Panc1 (cell line): ENCODE measurements at regions not wholly inside any gene's neighbourhood (a gene's known extent, or its start where the extent isn't known, plus 50 kb on each side); places are given as distances from the start of the nearest gene placed in this dataset.

Experiments used
- ATAC-seq: fragments of 200-7000 bp; cut with Tn5 transposase; 2 replicates; pipeline ENCODE4 v1.9.1; 2020; ENCODE audit warnings: mild to moderate bottlenecking, moderate library complexity
- BruUV-seq: library from RNA; stranded (reverse); fragments of 400-500 nt; replicated peaks from 2 replicates; lab custom pipeline; 2021; lab: Mats Ljungman, UMichigan
- CTCF ChIA-PET: fragments of 300-600 bp; sonication (Branson Sonifier 250); formaldehyde crosslinking; loops from one replicate; lab custom pipeline; 2022; ENCODE audit warnings: antibody characterized with exemption; lab: Charles Lee
- POLR2A ChIA-PET: fragments of 300-600 bp; sonication (Branson Sonifier 250); formaldehyde crosslinking; loops from one replicate; lab custom pipeline; 2022; ENCODE audit warnings: antibody characterized with exemption; lab: Charles Lee
- DNase-seq: peaks from one replicate; pipeline ENCODE4 v3.0.0-alpha.2; 2010; ENCODE audit warnings: low read depth, low spot score
- H3K27ac ChIP-seq: 2 replicates; pipeline ENCODE4 v1.5.1; 2011; ENCODE audit warnings: mild to moderate bottlenecking, low read length, inconsistent platforms
- H3K27me3 ChIP-seq: fragments of 200-500 bp; sonication (Bioruptor generic); 2 replicates; pipeline ENCODE4 v1.6.0; 2014; ENCODE audit warnings: low read length, inconsistent platforms; ENCODE audit not compliant: control insufficient read depth, insufficient read depth
- H3K36me3 ChIP-seq: fragments of 200-500 bp; sonication (Bioruptor generic); 2 replicates; pipeline ENCODE4 v1.5.1; 2014; ENCODE audit warnings: inconsistent platforms, mild to moderate bottlenecking, low read length, moderate library complexity; ENCODE audit not compliant: control insufficient read depth, insufficient read depth
- H3K4me1 ChIP-seq: 2 replicates; pipeline ENCODE4 v1.5.1; 2011; ENCODE audit warnings: inconsistent platforms, mild to moderate bottlenecking, low read length, moderate library complexity; ENCODE audit not compliant: control insufficient read depth, insufficient read depth
- H3K4me3 ChIP-seq, 2 experiments: 2 replicates each; pipeline ENCODE4 v1.5.1; 2011 to 2012; ENCODE audit warnings: low read depth in 2 of 2, low read length in 2 of 2, mild to moderate bottlenecking in 2 of 2, inconsistent platforms in 1 of 2, moderate library complexity in 1 of 2
- H3K9me3 ChIP-seq: fragments of 200-500 bp; sonication (Bioruptor generic); 2 replicates; pipeline ENCODE4 v1.5.1; 2014; ENCODE audit warnings: low read depth, mild to moderate bottlenecking, inconsistent platforms, low read length, moderate library complexity; ENCODE audit not compliant: control insufficient read depth, insufficient read depth
- POLR2AphosphoS5 ChIP-seq: IDR thresholded peaks from 2 replicates; pipeline ENCODE4 v1.6.1; 2012; ENCODE audit warnings: mild to moderate bottlenecking, low read depth, low read length, moderate library complexity
- SIN3A ChIP-seq: IDR thresholded peaks from 2 replicates; pipeline ENCODE4 v1.6.1; 2012; ENCODE audit warnings: low read depth, mild to moderate bottlenecking, low read length, moderate library complexity, borderline replicate concordance; ENCODE audit not compliant: insufficient read depth
- TCF7L2 ChIP-seq: IDR thresholded peaks from 2 replicates; pipeline ENCODE4 v1.6.1; 2011; ENCODE audit warnings: mild to moderate bottlenecking, low read depth, low read length, inconsistent platforms
- in situ Hi-C: cut with HindIII; loops from 2 replicates; pipeline ENCODE4 v1.10.0; 2016; ENCODE audit warnings: low sequenced_read_pairs, low pct_unique_long_range_greater_than_20kb
- intact Hi-C: fragments of 100-400 bp; cut with micrococcal nuclease; formaldehyde crosslinking; loops from one replicate; pipeline ENCODE4 v1.10.0; 2022; ENCODE audit not compliant: unreplicated experiment
- TF ChIP-seq, protein P1 (sequence below), 2 experiments: IDR thresholded peaks; 2 replicates each; pipeline ENCODE4 v1.6.1; 2011 to 2012; ENCODE audit warnings: low read depth in 2 of 2, control low read depth in 1 of 2, low read length in 1 of 2, mild to moderate bottlenecking in 1 of 2, moderate library complexity in 1 of 2; ENCODE audit not compliant: insufficient read depth in 1 of 2
- TF ChIP-seq, protein P2 (sequence below): fragments of 450-650 bp; IDR thresholded peaks from 2 replicates; pipeline ENCODE4 v1.5.1; 2017; ENCODE audit warnings: mild to moderate bottlenecking

DNA sequence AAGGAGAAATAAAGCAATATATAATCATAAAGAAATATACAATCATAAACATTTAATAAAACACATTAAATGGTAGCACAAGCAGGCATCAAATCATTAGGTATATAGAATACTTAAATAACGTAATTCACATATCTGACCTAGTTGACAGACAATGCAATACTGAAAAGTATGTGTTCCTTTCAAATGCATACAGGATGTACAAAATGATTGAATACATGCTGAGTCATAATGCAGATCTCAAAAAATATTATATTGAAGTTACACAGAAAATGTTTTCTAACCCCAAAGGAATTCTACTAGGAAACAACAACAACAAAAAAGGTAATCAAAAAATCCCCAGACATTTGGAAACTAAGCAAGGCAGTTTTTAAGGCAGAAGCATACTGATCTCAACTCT lies 1072.0 kb upstream of the INTU start:
- DNase-seq (no peak), ATAC-seq (no peak)
- H3K27me3 ChIP-seq: no peaks in the 10 kb centered on the region
- intact Hi-C loops (no loop called here), in situ Hi-C loops (no loop called here)
- CTCF ChIA-PET: no interaction called here
- H3K36me3 ChIP-seq: no peaks in the 10 kb centered on the region
- no peak overlapping the region for H3K27ac ChIP-seq
- TF ChIP-seq SIN3A (no peak), TCF7L2 (no peak), POLR2AphosphoS5 (no peak)
- TF ChIP-seq, protein P1, sequence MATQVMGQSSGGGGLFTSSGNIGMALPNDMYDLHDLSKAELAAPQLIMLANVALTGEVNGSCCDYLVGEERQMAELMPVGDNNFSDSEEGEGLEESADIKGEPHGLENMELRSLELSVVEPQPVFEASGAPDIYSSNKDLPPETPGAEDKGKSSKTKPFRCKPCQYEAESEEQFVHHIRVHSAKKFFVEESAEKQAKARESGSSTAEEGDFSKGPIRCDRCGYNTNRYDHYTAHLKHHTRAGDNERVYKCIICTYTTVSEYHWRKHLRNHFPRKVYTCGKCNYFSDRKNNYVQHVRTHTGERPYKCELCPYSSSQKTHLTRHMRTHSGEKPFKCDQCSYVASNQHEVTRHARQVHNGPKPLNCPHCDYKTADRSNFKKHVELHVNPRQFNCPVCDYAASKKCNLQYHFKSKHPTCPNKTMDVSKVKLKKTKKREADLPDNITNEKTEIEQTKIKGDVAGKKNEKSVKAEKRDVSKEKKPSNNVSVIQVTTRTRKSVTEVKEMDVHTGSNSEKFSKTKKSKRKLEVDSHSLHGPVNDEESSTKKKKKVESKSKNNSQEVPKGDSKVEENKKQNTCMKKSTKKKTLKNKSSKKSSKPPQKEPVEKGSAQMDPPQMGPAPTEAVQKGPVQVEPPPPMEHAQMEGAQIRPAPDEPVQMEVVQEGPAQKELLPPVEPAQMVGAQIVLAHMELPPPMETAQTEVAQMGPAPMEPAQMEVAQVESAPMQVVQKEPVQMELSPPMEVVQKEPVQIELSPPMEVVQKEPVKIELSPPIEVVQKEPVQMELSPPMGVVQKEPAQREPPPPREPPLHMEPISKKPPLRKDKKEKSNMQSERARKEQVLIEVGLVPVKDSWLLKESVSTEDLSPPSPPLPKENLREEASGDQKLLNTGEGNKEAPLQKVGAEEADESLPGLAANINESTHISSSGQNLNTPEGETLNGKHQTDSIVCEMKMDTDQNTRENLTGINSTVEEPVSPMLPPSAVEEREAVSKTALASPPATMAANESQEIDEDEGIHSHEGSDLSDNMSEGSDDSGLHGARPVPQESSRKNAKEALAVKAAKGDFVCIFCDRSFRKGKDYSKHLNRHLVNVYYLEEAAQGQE (IDR thresholded peaks at IDR 0.05; ENCODE audit: insufficient read depth in 1 of 2, low read depth in 2 of 2, low read length in 1 of 2): no peak
- TF ChIP-seq, protein P2, sequence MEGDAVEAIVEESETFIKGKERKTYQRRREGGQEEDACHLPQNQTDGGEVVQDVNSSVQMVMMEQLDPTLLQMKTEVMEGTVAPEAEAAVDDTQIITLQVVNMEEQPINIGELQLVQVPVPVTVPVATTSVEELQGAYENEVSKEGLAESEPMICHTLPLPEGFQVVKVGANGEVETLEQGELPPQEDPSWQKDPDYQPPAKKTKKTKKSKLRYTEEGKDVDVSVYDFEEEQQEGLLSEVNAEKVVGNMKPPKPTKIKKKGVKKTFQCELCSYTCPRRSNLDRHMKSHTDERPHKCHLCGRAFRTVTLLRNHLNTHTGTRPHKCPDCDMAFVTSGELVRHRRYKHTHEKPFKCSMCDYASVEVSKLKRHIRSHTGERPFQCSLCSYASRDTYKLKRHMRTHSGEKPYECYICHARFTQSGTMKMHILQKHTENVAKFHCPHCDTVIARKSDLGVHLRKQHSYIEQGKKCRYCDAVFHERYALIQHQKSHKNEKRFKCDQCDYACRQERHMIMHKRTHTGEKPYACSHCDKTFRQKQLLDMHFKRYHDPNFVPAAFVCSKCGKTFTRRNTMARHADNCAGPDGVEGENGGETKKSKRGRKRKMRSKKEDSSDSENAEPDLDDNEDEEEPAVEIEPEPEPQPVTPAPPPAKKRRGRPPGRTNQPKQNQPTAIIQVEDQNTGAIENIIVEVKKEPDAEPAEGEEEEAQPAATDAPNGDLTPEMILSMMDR: no peak
- BruUV-seq: no TSS peak
- H3K4me1 ChIP-seq: no peaks in the 10 kb centered on the region
- POLR2A ChIA-PET: no interaction called here
- H3K9me3 ChIP-seq: no peaks in the 10 kb centered on the region
- H3K4me3 ChIP-seq: no peak overlapping the region

DNA sequence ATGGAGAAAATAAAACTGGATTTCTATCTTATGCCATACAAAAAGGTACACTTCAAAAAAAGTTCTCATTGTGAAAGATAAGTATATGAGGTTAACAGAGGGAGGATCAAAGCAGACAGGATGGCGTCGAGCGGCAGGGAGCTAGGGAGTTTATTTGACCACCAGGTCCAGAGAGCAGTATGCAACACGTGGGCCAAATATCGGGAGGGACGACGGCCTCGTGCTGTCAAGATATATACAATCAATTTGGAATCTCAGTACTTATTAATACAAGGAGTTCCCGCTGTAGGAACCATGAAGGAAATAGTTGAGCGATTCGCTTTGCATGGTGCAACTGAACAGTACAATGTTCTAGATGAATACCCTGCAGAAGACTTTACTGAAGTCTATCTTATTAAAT lies 1069.4 kb upstream of the INTU start:
- Histone ChIP-seq H3K4me1 (no peaks in the 10 kb centered on the region), H3K27me3 (no peaks in the 10 kb centered on the region), H3K9me3 (no peaks in the 10 kb centered on the region), H3K4me3 (no peak overlapping the region), H3K36me3 (no peaks in the 10 kb centered on the region), H3K27ac (no peak overlapping the region)
- no peak for DNase-seq
- BruUV-seq: no TSS peak
- in situ Hi-C loops: no loop called here
- intact Hi-C loops: no loop called here
- TF ChIP-seq, protein P2: no peak
- TF ChIP-seq, protein P1 (IDR thresholded peaks at IDR 0.05; ENCODE audit: insufficient read depth in 1 of 2, low read depth in 2 of 2, low read length in 1 of 2): no peak
- no peak for TF ChIP-seq POLR2AphosphoS5
- TF ChIP-seq SIN3A: no peak
- no peak for TF ChIP-seq TCF7L2
- POLR2A ChIA-PET: no interaction called here
- CTCF ChIA-PET: no interaction called here
- no peak for ATAC-seq
